Glutamatergic neuron (in vitro differentiated cells): ENCODE measurements at regions not wholly inside any gene's neighbourhood (a gene's known extent, or its start where the extent isn't known, plus 50 kb on each side); places are given as distances from the start of the nearest gene placed in this dataset.

Experiments used
- DNase-seq: peaks from one replicate; pipeline ENCODE4 v3.0.0; 2022
- H3K27ac Mint-ChIP-seq: one replicate; pipeline ENCODE4 v1.8.0; 2020; ENCODE audit warnings: mild to moderate bottlenecking, mixed read lengths, inconsistent platforms; ENCODE audit not compliant: unreplicated experiment
- H3K27me3 Mint-ChIP-seq: one replicate; pipeline ENCODE4 v1.8.0; 2020; ENCODE audit warnings: mild to moderate bottlenecking, moderate library complexity, mixed read lengths, inconsistent platforms; ENCODE audit not compliant: unreplicated experiment
- H3K36me3 Mint-ChIP-seq: one replicate; pipeline ENCODE4 v1.8.0; 2020; ENCODE audit warnings: mild to moderate bottlenecking, mixed read lengths, inconsistent platforms; ENCODE audit not compliant: unreplicated experiment
- H3K4me1 Mint-ChIP-seq: one replicate; pipeline ENCODE4 v1.8.0; 2020; ENCODE audit warnings: mild to moderate bottlenecking, low read depth, mixed read lengths, inconsistent platforms; ENCODE audit not compliant: unreplicated experiment
- H3K4me3 Mint-ChIP-seq: one replicate; pipeline ENCODE4 v1.8.0; 2020; ENCODE audit warnings: mild to moderate bottlenecking, mixed read lengths, inconsistent platforms; ENCODE audit not compliant: unreplicated experiment
- H3K9me3 Mint-ChIP-seq: one replicate; pipeline ENCODE4 v1.8.0; 2020; ENCODE audit warnings: mild to moderate bottlenecking, moderate library complexity, mixed read lengths, inconsistent platforms; ENCODE audit not compliant: unreplicated experiment
- TF ChIP-seq, protein P1 (sequence below): fragments of 200-600 bp; sonication (generic); IDR thresholded peaks from one replicate; pipeline ENCODE4 v1.5.0; 2021; ENCODE audit not compliant: partially characterized antibody, unreplicated experiment

GRCh38 chr11:43124272-43124935 lies 187.4 kb upstream of the API5 start:
- Mint-ChIP-seq H3K27me3 (peaks cover 2% of the 10 kb centered on the region), H3K9me3 (no peaks in the 10 kb centered on the region), H3K4me1 (peaks cover 9% of the 10 kb centered on the region), H3K36me3 (no peaks in the 10 kb centered on the region), H3K4me3 (no peak overlapping the region), H3K27ac (no peak overlapping the region)
- DNase-seq = no peak
- TF ChIP-seq, protein P1, sequence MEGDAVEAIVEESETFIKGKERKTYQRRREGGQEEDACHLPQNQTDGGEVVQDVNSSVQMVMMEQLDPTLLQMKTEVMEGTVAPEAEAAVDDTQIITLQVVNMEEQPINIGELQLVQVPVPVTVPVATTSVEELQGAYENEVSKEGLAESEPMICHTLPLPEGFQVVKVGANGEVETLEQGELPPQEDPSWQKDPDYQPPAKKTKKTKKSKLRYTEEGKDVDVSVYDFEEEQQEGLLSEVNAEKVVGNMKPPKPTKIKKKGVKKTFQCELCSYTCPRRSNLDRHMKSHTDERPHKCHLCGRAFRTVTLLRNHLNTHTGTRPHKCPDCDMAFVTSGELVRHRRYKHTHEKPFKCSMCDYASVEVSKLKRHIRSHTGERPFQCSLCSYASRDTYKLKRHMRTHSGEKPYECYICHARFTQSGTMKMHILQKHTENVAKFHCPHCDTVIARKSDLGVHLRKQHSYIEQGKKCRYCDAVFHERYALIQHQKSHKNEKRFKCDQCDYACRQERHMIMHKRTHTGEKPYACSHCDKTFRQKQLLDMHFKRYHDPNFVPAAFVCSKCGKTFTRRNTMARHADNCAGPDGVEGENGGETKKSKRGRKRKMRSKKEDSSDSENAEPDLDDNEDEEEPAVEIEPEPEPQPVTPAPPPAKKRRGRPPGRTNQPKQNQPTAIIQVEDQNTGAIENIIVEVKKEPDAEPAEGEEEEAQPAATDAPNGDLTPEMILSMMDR = no peak

GRCh38 chr11:43129329-43129728 lies 182.5 kb upstream of the API5 start:
- Mint-ChIP-seq H3K36me3 (no peaks in the 10 kb centered on the region), H3K4me1 (peaks cover 4% of the 10 kb centered on the region), H3K9me3 (no peaks in the 10 kb centered on the region), H3K27ac (no peak overlapping the region), H3K4me3 (no peak overlapping the region), H3K27me3 (peaks cover 3% of the 10 kb centered on the region)
- DNase-seq = no peak
- TF ChIP-seq, protein P1 = no peak

GRCh38 chr11:43130616-43131015 lies 181.2 kb upstream of the API5 start:
- H3K36me3 Mint-ChIP-seq = no peaks in the 10 kb centered on the region
- no peaks in the 10 kb centered on the region for H3K4me1 Mint-ChIP-seq
- H3K27me3 Mint-ChIP-seq = peaks cover 3% of the 10 kb centered on the region
- peaks cover 1% of the 10 kb centered on the region for H3K9me3 Mint-ChIP-seq
- DNase-seq = no peak
- H3K4me3 Mint-ChIP-seq = no peak overlapping the region
- TF ChIP-seq, protein P1 = no peak
- H3K27ac Mint-ChIP-seq = no peak overlapping the region

DNA sequence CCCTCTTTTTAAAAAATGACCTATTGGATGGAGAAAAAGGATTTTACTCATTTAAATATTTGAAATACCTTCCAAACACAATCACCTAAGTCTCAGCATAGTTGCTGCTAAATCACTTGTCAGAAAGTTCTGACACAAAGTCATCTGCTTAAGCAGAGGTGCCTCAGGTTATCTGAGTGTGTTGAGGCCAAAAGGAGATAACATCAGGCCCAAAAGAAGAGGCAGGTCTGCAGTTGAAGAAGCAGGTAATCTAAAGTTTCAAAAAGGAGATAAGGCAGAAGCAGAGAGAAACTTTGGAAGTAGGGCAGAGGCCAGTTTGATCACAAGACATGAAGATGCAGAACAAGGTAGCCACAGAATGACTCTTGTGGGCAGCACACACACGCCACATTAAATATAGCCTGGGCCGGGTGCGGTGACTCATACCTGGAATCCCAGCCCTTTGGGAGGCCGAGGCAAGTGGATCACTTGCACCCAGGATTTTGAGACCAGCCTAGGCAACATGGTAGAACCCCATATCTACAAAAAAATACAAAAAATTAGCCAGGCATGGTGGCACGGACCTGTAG lies 175.7 kb upstream of the API5 start:
- Mint-ChIP-seq H3K36me3 (peaks cover 5% of the 10 kb centered on the region), H3K27ac (no peak overlapping the region), H3K27me3 (peaks cover 1% of the 10 kb centered on the region), H3K9me3 (peaks cover 6% of the 10 kb centered on the region), H3K4me3 (no peak overlapping the region), H3K4me1 (no peaks in the 10 kb centered on the region)
- no peak for DNase-seq
- TF ChIP-seq, protein P1 = no peak

- Mint-ChIP-seq H3K9me3 (peaks cover 10% of the 10 kb centered on the region), H3K27me3 (peaks cover 4% of the 10 kb centered on the region), H3K4me3 (no peak overlapping the region), H3K27ac (peak overlapping the region; percentile 30), H3K4me1 (no peaks in the 10 kb centered on the region), H3K36me3 (peaks cover 9% of the 10 kb centered on the region)
- DNase-seq = no peak
- TF ChIP-seq, protein P1 = no peak
Measured at GRCh38 chr11:43138621-43139140, 173.1 kb upstream of the API5 start.
